ENCODE measurements at regions not wholly inside any gene's neighbourhood (a gene's known extent, or its start where the extent isn't known, plus 50 kb on each side); places are given as distances from the start of the nearest gene placed in this dataset.
"Not testable (repeated sequence)": the region's sequence is repeated elsewhere in the genome, so short reads cannot be mapped to it uniquely, and the experiment has no call there.

DNA sequence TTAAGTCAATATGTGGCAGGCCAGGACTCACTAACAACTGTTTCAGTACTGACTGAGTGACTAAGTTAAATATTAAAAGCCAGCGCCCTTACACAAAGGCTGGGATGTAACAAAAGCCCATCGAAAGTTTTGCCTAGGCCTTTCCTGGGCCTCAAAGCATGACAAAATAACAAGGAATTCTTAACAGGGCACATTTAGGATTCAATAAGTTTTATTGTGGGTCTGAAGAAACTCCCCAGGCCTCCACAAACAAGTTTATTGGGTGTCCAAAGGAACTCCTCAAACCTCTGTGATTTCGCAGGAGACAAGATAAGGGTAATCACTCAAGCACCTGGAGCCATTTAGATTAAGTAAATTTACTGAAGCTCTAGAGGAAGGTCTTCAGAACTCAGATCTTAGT lies 130.7 kb upstream of the SGCG start:
- Histone ChIP-seq H3K27ac (ENCODE audit: low read depth, low read length) (no peak overlapping the region), H3K4me1 (ENCODE audit: control insufficient read depth, insufficient read depth, low read length) (no peaks in the 10 kb centered on the region), H3K27me3 (ENCODE audit: control insufficient read depth, insufficient read depth, low read length, poor library complexity, severe bottlenecking) (no peaks in the 10 kb centered on the region), H3K9me3 (ENCODE audit: control insufficient read depth, low read length) (peaks cover 5% of the 10 kb centered on the region), H3K36me3 (ENCODE audit: control insufficient read depth, insufficient read depth, low read length) (no peaks in the 10 kb centered on the region), H3K9ac (ENCODE audit: extremely low read depth, low read length, poor library complexity, severe bottlenecking) (no peak overlapping the region), H3K4me3 (ENCODE audit: low read length) (peak overlapping the region; percentile 4)
- no peak for DNase-seq
- 78 to 100% methylated on average over 2 to 3 of the region's 3 CpGs for WGBS, 2 experiments (ENCODE audit: insufficient coverage in 1 of 2, insufficient read length in 1 of 2)
- Mint-ChIP-seq H3K9me3 (peaks cover 11% of the 10 kb centered on the region), H3K27me3 (ENCODE audit: insufficient read depth) (no peaks in the 10 kb centered on the region), H3K4me1 (peaks cover 48% of the 10 kb centered on the region), H3K36me3 (ENCODE audit: low read depth) (peaks cover 8% of the 10 kb centered on the region), H3K4me3 (no peak overlapping the region), H3K27ac (peak overlapping the region; percentile 89)
- TF ChIP-seq, protein P1, sequence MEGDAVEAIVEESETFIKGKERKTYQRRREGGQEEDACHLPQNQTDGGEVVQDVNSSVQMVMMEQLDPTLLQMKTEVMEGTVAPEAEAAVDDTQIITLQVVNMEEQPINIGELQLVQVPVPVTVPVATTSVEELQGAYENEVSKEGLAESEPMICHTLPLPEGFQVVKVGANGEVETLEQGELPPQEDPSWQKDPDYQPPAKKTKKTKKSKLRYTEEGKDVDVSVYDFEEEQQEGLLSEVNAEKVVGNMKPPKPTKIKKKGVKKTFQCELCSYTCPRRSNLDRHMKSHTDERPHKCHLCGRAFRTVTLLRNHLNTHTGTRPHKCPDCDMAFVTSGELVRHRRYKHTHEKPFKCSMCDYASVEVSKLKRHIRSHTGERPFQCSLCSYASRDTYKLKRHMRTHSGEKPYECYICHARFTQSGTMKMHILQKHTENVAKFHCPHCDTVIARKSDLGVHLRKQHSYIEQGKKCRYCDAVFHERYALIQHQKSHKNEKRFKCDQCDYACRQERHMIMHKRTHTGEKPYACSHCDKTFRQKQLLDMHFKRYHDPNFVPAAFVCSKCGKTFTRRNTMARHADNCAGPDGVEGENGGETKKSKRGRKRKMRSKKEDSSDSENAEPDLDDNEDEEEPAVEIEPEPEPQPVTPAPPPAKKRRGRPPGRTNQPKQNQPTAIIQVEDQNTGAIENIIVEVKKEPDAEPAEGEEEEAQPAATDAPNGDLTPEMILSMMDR (conservative IDR thresholded peaks at IDR 0.05), result no peak

DNA sequence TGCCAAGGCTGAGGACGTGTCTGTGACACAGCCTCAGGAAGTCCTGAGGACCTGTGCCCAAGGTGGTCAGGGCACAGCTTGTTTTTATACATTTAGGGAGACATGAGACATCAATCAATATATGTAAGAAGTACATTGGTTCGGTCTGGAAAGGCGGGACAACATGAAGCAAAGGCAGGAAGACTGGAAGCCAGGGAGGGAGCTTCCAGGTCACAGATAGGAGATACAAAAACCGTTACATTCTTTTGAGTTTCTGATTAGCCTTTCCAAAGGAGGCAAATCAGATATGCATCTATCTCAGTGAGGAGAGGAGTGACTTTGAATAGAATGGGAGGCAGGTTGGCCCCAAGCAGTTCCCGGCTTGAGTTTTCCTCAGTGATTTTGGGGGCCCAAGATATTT lies 127.1 kb upstream of the SGCG start:
- H3K27ac Mint-ChIP-seq; H3K36me3 ChIP-seq (ENCODE audit: control insufficient read depth, insufficient read depth, low read length); H3K27me3 Mint-ChIP-seq (ENCODE audit: insufficient read depth); H3K27ac ChIP-seq (ENCODE audit: low read depth, low read length); H3K9me3 ChIP-seq (ENCODE audit: control insufficient read depth, low read length); H3K27me3 ChIP-seq (ENCODE audit: control insufficient read depth, insufficient read depth, low read length, poor library complexity, severe bottlenecking); H3K9ac ChIP-seq (ENCODE audit: extremely low read depth, low read length, poor library complexity, severe bottlenecking); H3K4me3 Mint-ChIP-seq; H3K4me3 ChIP-seq (ENCODE audit: low read length); H3K36me3 Mint-ChIP-seq (ENCODE audit: low read depth); H3K4me1 ChIP-seq (ENCODE audit: control insufficient read depth, insufficient read depth, low read length): not testable (repeated sequence)
- peaks cover 43% of the 10 kb centered on the region for H3K4me1 Mint-ChIP-seq
- H3K9me3 Mint-ChIP-seq, result peaks cover 11% of the 10 kb centered on the region
- peak; percentile 65 for DNase-seq
- WGBS, 2 experiments (ENCODE audit: insufficient coverage in 1 of 2, insufficient read length in 1 of 2), result 44 to 68% methylated on average over 4 to 5 of the region's 5 CpGs

DNA sequence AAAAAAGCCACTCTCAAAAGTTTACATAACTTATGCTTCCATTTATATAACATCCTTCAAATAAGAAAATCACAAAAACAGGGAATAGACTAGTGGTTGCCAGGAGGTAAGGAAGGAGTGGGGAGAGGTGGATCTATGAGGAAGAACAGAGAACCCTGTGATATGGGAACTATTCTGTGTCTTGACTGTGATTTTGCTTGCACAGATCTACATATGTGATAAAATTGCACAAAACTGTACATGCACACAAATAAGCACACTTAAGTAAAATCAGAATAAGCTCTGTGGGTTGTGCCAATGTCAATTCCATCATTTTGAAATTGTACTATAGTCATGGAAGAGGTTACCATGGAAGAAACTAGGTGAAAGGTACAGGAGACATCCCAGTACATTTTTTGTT lies 121.6 kb upstream of the SGCG start:
- Mint-ChIP-seq H3K4me1 (peaks cover 6% of the 10 kb centered on the region), H3K36me3 (ENCODE audit: low read depth) (no peaks in the 10 kb centered on the region), H3K27ac (no peak overlapping the region), H3K4me3 (no peak overlapping the region), H3K27me3 (ENCODE audit: insufficient read depth) (no peaks in the 10 kb centered on the region), H3K9me3 (peaks cover 11% of the 10 kb centered on the region)
- no peaks in the 10 kb centered on the region for H3K27me3 ChIP-seq (ENCODE audit: control insufficient read depth, insufficient read depth, low read length, poor library complexity, severe bottlenecking)
- no peaks in the 10 kb centered on the region for H3K4me1 ChIP-seq (ENCODE audit: control insufficient read depth, insufficient read depth, low read length)
- H3K27ac ChIP-seq (ENCODE audit: low read depth, low read length), result no peak overlapping the region
- no peaks in the 10 kb centered on the region for H3K9me3 ChIP-seq (ENCODE audit: control insufficient read depth, low read length)
- TF ChIP-seq, protein P1 (conservative IDR thresholded peaks at IDR 0.05), result no peak
- no peak overlapping the region for H3K9ac ChIP-seq (ENCODE audit: extremely low read depth, low read length, poor library complexity, severe bottlenecking)
- no peak overlapping the region for H3K4me3 ChIP-seq (ENCODE audit: low read length)
- H3K36me3 ChIP-seq (ENCODE audit: control insufficient read depth, insufficient read depth, low read length), result no peaks in the 10 kb centered on the region
- no peak for DNase-seq

DNA sequence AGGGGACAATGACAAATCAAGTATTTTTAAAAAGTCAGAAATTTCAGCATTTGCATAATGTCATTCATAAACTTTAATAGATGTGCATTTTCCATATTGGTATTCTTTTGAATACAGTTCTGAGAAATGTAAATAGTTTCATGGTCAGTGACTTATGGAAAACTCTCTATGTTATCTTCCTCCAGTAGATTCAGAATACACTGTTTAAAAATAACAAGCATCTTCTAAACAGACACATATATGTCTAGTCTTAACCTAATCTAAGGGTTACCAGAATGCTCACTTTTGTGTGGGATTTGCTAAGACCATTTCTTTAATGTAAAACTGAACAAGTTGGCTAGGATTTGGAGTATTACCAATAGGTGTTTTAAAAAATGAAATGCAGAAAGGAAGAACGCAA lies 119.8 kb upstream of the SGCG start:
- no peaks in the 10 kb centered on the region for H3K36me3 Mint-ChIP-seq (ENCODE audit: low read depth)
- TF ChIP-seq, protein P1 (conservative IDR thresholded peaks at IDR 0.05), result no peak

More for the DNA sequence above, 119.8 kb upstream of the SGCG start:
- H3K27ac Mint-ChIP-seq, result no peak overlapping the region
- no peaks in the 10 kb centered on the region for H3K27me3 Mint-ChIP-seq (ENCODE audit: insufficient read depth)
- H3K4me1 Mint-ChIP-seq, result no peaks in the 10 kb centered on the region
- H3K4me3 ChIP-seq (ENCODE audit: low read length), result no peak overlapping the region
- no peak overlapping the region for H3K27ac ChIP-seq (ENCODE audit: low read depth, low read length)
- no peaks in the 10 kb centered on the region for H3K27me3 ChIP-seq (ENCODE audit: control insufficient read depth, insufficient read depth, low read length, poor library complexity, severe bottlenecking)
- no peaks in the 10 kb centered on the region for H3K9me3 ChIP-seq (ENCODE audit: control insufficient read depth, low read length)
- H3K9me3 Mint-ChIP-seq, result peaks cover 2% of the 10 kb centered on the region
- H3K9ac ChIP-seq (ENCODE audit: extremely low read depth, low read length, poor library complexity, severe bottlenecking), result no peak overlapping the region
- 96 to 100% methylated on average over 1 of the region's 1 CpG for WGBS, 2 experiments (ENCODE audit: insufficient coverage in 1 of 2, insufficient read length in 1 of 2)
- no peaks in the 10 kb centered on the region for H3K36me3 ChIP-seq (ENCODE audit: control insufficient read depth, insufficient read depth, low read length)
- no peak overlapping the region for H3K4me3 Mint-ChIP-seq
- DNase-seq, result no peak
- no peaks in the 10 kb centered on the region for H3K4me1 ChIP-seq (ENCODE audit: control insufficient read depth, insufficient read depth, low read length)
